ENCODE measurements at regions not wholly inside any gene's neighbourhood (a gene's known extent, or its start where the extent isn't known, plus 50 kb on each side); places are given as distances from the start of the nearest gene placed in this dataset.

GRCh38 chr2:146537477-146537876, 1307.4 kb upstream of the ACVR2A start:
- H3K27me3 ChIP-seq: no peaks in the 10 kb centered on the region
- no peaks in the 10 kb centered on the region for H3K36me3 ChIP-seq
- TF ChIP-seq CTCF (IDR thresholded peaks at IDR 0.05): no peak
- no peak overlapping the region for H3K4me3 ChIP-seq
- intact Hi-C loops (cut with DNase I): no loop called here
- ATAC-seq (no peak), DNase-seq (no peak)
- no peaks in the 10 kb centered on the region for H3K4me1 ChIP-seq
- no peak overlapping the region for H3K27ac ChIP-seq
- no peaks in the 10 kb centered on the region for H3K9me3 ChIP-seq

GRCh38 chr2:146532509-146533147, 1312.2 kb upstream of the ACVR2A start:
- no peak for ATAC-seq
- intact Hi-C loops (cut with DNase I): no loop called here
- Histone ChIP-seq H3K9me3 (no peaks in the 10 kb centered on the region), H3K27me3 (no peaks in the 10 kb centered on the region), H3K36me3 (no peaks in the 10 kb centered on the region), H3K4me3 (no peak overlapping the region), H3K27ac (no peak overlapping the region), H3K4me1 (no peaks in the 10 kb centered on the region)
- TF ChIP-seq CTCF (IDR thresholded peaks at IDR 0.05): no peak
- no peak for DNase-seq

- H3K4me3 ChIP-seq: no peak overlapping the region
- H3K27me3 ChIP-seq: no peaks in the 10 kb centered on the region
- no peaks in the 10 kb centered on the region for H3K9me3 ChIP-seq
- no peak overlapping the region for H3K27ac ChIP-seq
- intact Hi-C loops (cut with DNase I): no loop called here
- DNase-seq (no peak), ATAC-seq (no peak)
- H3K36me3 ChIP-seq: no peaks in the 10 kb centered on the region
- TF ChIP-seq CTCF (IDR thresholded peaks at IDR 0.05): no peak
- no peaks in the 10 kb centered on the region for H3K4me1 ChIP-seq
Observed at GRCh38 chr2:146532009-146532408, 1312.8 kb upstream of the ACVR2A start.

GRCh38 chr2:146530886-146531285, 1313.9 kb upstream of the ACVR2A start:
- ATAC-seq: no peak
- Histone ChIP-seq H3K9me3 (no peaks in the 10 kb centered on the region), H3K4me1 (no peaks in the 10 kb centered on the region), H3K27me3 (no peaks in the 10 kb centered on the region), H3K36me3 (no peaks in the 10 kb centered on the region), H3K4me3 (no peak overlapping the region), H3K27ac (no peak overlapping the region)
- no peak for TF ChIP-seq CTCF (IDR thresholded peaks at IDR 0.05)
- DNase-seq: no peak
- intact Hi-C loops (cut with DNase I): no loop called here

- no peak for TF ChIP-seq CTCF (IDR thresholded peaks at IDR 0.05)
- Histone ChIP-seq H3K36me3 (no peaks in the 10 kb centered on the region), H3K27ac (no peak overlapping the region), H3K4me1 (no peaks in the 10 kb centered on the region), H3K9me3 (no peaks in the 10 kb centered on the region), H3K27me3 (no peaks in the 10 kb centered on the region), H3K4me3 (no peak overlapping the region)
- intact Hi-C loops (cut with DNase I): no loop called here
- DNase-seq: no peak
- ATAC-seq: no peak
Observed at GRCh38 chr2:146527166-146527565, 1317.7 kb upstream of the ACVR2A start.

Data from left lung (tissue), 4 donors.